HL-60 (cell line): ENCODE measurements at regions not wholly inside any gene's neighbourhood (a gene's known extent, or its start where the extent isn't known, plus 50 kb on each side); places are given as distances from the start of the nearest gene placed in this dataset.

Source experiments
- CTCF ChIP-seq: IDR thresholded peaks from one replicate; pipeline ENCODE4 v1.5.1; 2011; ENCODE audit warnings: low read length, control low read depth, inconsistent platforms; ENCODE audit not compliant: insufficient read depth
- GABPA ChIP-seq: IDR thresholded peaks from 2 replicates; pipeline ENCODE4 v1.6.1; 2012; ENCODE audit warnings: low read depth
- POLR2AphosphoS5 ChIP-seq: IDR thresholded peaks from 2 replicates; pipeline ENCODE4 v1.6.1; 2012; ENCODE audit warnings: low read depth

GRCh38 chr5:68067291-68067690, 148.3 kb upstream of the PIK3R1 start:
- no peak for TF ChIP-seq POLR2AphosphoS5
- no peak for TF ChIP-seq CTCF
- TF ChIP-seq GABPA: no peak
